ENCODE measurements at regions not wholly inside any gene's neighbourhood (a gene's known extent, or its start where the extent isn't known, plus 50 kb on each side); places are given as distances from the start of the nearest gene placed in this dataset.

DNA sequence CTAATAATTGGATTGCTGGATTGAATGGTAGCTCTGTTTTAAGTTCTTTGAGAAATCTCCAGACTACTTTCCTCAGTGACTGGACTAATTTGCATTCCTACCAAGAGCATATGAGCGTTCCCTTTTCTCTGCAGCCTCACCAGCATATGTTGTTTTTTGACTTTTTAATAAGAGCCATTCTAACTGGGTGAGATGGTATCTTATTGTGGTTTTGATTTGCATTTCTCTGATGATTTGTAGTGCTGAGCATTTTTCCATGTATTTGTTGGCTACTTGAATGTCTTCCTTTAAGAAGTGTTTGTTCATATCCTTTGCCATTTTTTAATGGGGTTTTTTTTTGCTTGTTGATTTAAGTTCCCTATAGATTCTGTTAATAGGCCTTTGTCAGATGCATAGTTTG, 94.7 kb upstream of the AHI1 start:
- TF ChIP-seq, protein P1, sequence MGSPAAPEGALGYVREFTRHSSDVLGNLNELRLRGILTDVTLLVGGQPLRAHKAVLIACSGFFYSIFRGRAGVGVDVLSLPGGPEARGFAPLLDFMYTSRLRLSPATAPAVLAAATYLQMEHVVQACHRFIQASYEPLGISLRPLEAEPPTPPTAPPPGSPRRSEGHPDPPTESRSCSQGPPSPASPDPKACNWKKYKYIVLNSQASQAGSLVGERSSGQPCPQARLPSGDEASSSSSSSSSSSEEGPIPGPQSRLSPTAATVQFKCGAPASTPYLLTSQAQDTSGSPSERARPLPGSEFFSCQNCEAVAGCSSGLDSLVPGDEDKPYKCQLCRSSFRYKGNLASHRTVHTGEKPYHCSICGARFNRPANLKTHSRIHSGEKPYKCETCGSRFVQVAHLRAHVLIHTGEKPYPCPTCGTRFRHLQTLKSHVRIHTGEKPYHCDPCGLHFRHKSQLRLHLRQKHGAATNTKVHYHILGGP (tag by site-specific recombination; IDR thresholded peaks at IDR 0.05): no peak
- TF ChIP-seq ZNF837 (tag by site-specific recombination; IDR thresholded peaks at IDR 0.05) (no peak), ZNF426 (tag by site-specific recombination; IDR thresholded peaks at IDR 0.05) (no peak), ZNF391 (tag by site-specific recombination; IDR thresholded peaks at IDR 0.05; ENCODE audit: borderline replicate concordance, low read depth) (no peak), BCL11A (tag by site-specific recombination; IDR thresholded peaks at IDR 0.05; ENCODE audit: low read depth) (no peak), ZNF16 (tag by site-specific recombination; IDR thresholded peaks at IDR 0.05; ENCODE audit: low read depth) (no peak), HOXA7 (CRISPR knock-in tag; IDR thresholded peaks at IDR 0.05; ENCODE audit: borderline replicate concordance) (no peak), SP3 (tag by site-specific recombination; IDR thresholded peaks at IDR 0.05) (no peak), ZNF302 (tag by site-specific recombination; IDR thresholded peaks at IDR 0.05; ENCODE audit: low read depth) (no peak), ZNF510 (tag by site-specific recombination; IDR thresholded peaks at IDR 0.05; ENCODE audit: insufficient replicate concordance) (no peak), ZNF747 (tag by site-specific recombination; IDR thresholded peaks at IDR 0.05) (no peak), ZSCAN30 (tag by site-specific recombination; IDR thresholded peaks at IDR 0.05) (no peak), HOXD13 (CRISPR knock-in tag; IDR thresholded peaks at IDR 0.05; ENCODE audit: borderline replicate concordance) (no peak), ZNF549 (tag by site-specific recombination; IDR thresholded peaks at IDR 0.05) (no peak)
- TF ChIP-seq, protein P2, sequence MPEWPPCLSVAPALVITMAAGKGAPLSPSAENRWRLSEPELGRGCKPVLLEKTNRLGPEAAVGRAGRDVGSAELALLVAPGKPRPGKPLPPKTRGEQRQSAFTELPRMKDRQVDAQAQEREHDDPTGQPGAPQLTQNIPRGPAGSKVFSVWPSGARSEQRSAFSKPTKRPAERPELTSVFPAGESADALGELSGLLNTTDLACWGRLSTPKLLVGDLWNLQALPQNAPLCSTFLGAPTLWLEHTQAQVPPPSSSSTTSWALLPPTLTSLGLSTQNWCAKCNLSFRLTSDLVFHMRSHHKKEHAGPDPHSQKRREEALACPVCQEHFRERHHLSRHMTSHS (tag by site-specific recombination; IDR thresholded peaks at IDR 0.05): no peak
- TF ChIP-seq, protein P3, sequence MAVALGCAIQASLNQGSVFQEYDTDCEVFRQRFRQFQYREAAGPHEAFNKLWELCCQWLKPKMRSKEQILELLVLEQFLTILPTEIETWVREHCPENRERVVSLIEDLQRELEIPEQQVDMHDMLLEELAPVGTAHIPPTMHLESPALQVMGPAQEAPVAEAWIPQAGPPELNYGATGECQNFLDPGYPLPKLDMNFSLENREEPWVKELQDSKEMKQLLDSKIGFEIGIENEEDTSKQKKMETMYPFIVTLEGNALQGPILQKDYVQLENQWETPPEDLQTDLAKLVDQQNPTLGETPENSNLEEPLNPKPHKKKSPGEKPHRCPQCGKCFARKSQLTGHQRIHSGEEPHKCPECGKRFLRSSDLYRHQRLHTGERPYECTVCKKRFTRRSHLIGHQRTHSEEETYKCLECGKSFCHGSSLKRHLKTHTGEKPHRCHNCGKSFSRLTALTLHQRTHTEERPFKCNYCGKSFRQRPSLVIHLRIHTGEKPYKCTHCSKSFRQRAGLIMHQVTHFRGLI (tag by site-specific recombination; IDR thresholded peaks at IDR 0.05): no peak
- TF ChIP-seq, protein P4, sequence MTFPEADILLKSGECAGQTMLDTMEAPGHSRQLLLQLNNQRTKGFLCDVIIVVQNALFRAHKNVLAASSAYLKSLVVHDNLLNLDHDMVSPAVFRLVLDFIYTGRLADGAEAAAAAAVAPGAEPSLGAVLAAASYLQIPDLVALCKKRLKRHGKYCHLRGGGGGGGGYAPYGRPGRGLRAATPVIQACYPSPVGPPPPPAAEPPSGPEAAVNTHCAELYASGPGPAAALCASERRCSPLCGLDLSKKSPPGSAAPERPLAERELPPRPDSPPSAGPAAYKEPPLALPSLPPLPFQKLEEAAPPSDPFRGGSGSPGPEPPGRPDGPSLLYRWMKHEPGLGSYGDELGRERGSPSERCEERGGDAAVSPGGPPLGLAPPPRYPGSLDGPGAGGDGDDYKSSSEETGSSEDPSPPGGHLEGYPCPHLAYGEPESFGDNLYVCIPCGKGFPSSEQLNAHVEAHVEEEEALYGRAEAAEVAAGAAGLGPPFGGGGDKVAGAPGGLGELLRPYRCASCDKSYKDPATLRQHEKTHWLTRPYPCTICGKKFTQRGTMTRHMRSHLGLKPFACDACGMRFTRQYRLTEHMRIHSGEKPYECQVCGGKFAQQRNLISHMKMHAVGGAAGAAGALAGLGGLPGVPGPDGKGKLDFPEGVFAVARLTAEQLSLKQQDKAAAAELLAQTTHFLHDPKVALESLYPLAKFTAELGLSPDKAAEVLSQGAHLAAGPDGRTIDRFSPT (tag by site-specific recombination; IDR thresholded peaks at IDR 0.05): no peak
- TF ChIP-seq, protein P5, sequence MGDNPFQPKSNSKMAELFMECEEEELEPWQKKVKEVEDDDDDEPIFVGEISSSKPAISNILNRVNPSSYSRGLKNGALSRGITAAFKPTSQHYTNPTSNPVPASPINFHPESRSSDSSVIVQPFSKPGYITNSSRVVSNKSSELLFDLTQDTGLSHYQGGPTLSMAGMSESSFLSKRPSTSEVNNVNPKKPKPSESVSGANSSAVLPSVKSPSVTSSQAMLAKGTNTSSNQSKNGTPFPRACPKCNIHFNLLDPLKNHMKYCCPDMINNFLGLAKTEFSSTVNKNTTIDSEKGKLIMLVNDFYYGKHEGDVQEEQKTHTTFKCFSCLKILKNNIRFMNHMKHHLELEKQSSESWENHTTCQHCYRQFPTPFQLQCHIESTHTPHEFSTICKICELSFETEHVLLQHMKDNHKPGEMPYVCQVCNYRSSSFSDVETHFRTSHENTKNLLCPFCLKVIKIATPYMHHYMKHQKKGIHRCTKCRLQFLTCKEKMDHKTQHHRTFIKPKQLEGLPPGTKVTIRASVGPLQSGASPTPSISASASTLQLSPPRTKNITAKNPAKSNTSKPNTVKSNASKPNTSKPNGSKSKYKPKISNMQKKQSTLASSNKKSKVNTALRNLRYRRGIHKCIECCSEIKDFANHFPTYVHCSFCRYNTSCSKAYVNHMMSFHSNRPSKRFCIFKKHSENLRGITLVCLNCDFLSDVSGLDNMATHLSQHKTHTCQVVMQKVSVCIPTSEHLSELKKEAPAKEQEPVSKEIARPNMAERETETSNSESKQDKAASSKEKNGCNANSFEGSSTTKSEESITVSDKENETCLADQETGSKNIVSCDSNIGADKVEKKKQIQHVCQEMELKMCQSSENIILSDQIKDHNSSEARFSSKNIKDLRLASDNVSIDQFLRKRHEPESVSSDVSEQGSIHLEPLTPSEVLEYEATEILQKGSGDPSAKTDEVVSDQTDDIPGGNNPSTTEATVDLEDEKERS (tag by site-specific recombination; IDR thresholded peaks at IDR 0.05): no peak
- TF ChIP-seq, protein P6, sequence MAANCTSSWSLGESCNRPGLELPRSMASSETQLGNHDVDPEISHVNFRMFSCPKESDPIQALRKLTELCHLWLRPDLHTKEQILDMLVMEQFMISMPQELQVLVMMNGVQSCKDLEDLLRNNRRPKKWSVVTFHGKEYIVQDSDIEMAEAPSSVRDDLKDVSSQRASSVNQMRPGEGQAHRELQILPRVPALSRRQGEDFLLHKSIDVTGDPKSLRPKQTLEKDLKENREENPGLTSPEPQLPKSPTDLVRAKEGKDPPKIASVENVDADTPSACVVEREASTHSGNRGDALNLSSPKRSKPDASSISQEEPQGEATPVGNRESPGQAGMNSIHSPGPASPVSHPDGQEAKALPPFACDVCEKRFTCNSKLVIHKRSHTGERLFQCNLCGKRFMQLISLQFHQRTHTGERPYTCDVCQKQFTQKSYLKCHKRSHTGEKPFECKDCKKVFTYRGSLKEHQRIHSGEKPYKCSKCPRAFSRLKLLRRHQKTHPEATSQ (tag by site-specific recombination; IDR thresholded peaks at IDR 0.05): no peak
- no peak overlapping the region for H3K4me3 ChIP-seq (ENCODE audit: low read depth, low read length)
- POLR2A ChIA-PET: no interaction called here
- CTCF ChIA-PET: interaction anchor here (1.1 kb wide), 1 partner anchor 20 kb away, joined by 3 read pairs; no protein-coding TSS in a partner anchor
- no peak overlapping the region for H3K27ac ChIP-seq (ENCODE audit: extremely low read depth, low read depth, low read length)
- no peaks in the 10 kb centered on the region for H3K9me3 ChIP-seq (ENCODE audit: control insufficient read depth, insufficient read depth, low read depth, low read length)
- H3K4me1 ChIP-seq (ENCODE audit: control insufficient read depth, insufficient read depth, low read length): no peaks in the 10 kb centered on the region
- no peaks in the 10 kb centered on the region for H3K36me3 ChIP-seq (ENCODE audit: control insufficient read depth in 2 of 2, insufficient read depth in 1 of 2, low read length in 2 of 2)

Data from HEK293 (cell line).